ENCODE measurements at regions not wholly inside any gene's neighbourhood (a gene's known extent, or its start where the extent isn't known, plus 50 kb on each side); places are given as distances from the start of the nearest gene placed in this dataset.

- TF ChIP-seq CTCF (conservative IDR thresholded peaks at IDR 0.05; ENCODE audit: low read depth, low read length) (no peak), EZH2 (IDR thresholded peaks at IDR 0.05; ENCODE audit: low read length, unreplicated experiment) (no peak), EZH2phosphoT487 (IDR thresholded peaks at IDR 0.05; ENCODE audit: borderline replicate concordance, low read length) (no peak)
Measured at GRCh38 chr2:143952536-143952935, 567.4 kb downstream of the ZEB2 start.

Measured in PC-3 (cell line).